ENCODE measurements at regions not wholly inside any gene's neighbourhood (a gene's known extent, or its start where the extent isn't known, plus 50 kb on each side); places are given as distances from the start of the nearest gene placed in this dataset.

GRCh38 chr4:79247695-79248394, 78.0 kb downstream of the NAA11 start:
- TF ChIP-seq CTCF (conservative IDR thresholded peaks at IDR 0.05; ENCODE audit: low read length) (no peak), EZH2phosphoT487 (IDR thresholded peaks at IDR 0.05; ENCODE audit: borderline replicate concordance, low read depth, low read length) (no peak)

Measured in OCI-LY7 (cell line).